Vagina (tissue), 2 donors: ENCODE measurements at regions not wholly inside any gene's neighbourhood (a gene's known extent, or its start where the extent isn't known, plus 50 kb on each side); places are given as distances from the start of the nearest gene placed in this dataset.

ENCODE experiments used
- CTCF ChIP-seq, 3 experiments: fragments of 450-650 bp in 2 of 3; fragments of 200-600 bp in 1 of 3; sonication (generic) in 1 of 3; IDR thresholded peaks; one replicate each; pipeline ENCODE4 v1.5.1; 2017 to 2019; ENCODE audit warnings: antibody characterized with exemption in 3 of 3, mild to moderate bottlenecking in 2 of 3, moderate library complexity in 2 of 3
- POLR2A ChIP-seq, 2 donors: fragments of 450-650 bp; IDR thresholded peaks; one replicate each; pipeline ENCODE4 v1.6.1; 2017; ENCODE audit warnings: antibody characterized with exemption in 2 of 2, mild to moderate bottlenecking in 2 of 2, moderate library complexity in 2 of 2
- POLR2AphosphoS5 ChIP-seq, 2 donors: sonication (generic); formaldehyde crosslinking; IDR thresholded peaks; one replicate each; pipeline ENCODE4 v1.9.0; 2017; ENCODE audit warnings: antibody characterized with exemption in 2 of 2, mild to moderate bottlenecking in 2 of 2, low read depth in 1 of 2; ENCODE audit not compliant: insufficient read depth in 1 of 2

- TF ChIP-seq CTCF (IDR thresholded peaks at IDR 0.05) (no peak), POLR2A (IDR thresholded peaks at IDR 0.05) (no peak), POLR2AphosphoS5 (IDR thresholded peaks at IDR 0.05; ENCODE audit: insufficient read depth in 1 of 2, low read depth in 1 of 2) (no peak)
Measured at GRCh38 chr9:90092508-90092907, 487.7 kb downstream of the GADD45G start.
